Trophoblast cell (in vitro differentiated cells and primary cell): ENCODE measurements at regions not wholly inside any gene's neighbourhood (a gene's known extent, or its start where the extent isn't known, plus 50 kb on each side); places are given as distances from the start of the nearest gene placed in this dataset.
"Not testable (repeated sequence)": the region's sequence is repeated elsewhere in the genome, so short reads cannot be mapped to it uniquely, and the experiment has no call there.

ENCODE experiments used
- DNase-seq, 2 donors: peaks; one replicate each; pipeline ENCODE4 v3.0.0-alpha.2; 2016
- H2AFZ ChIP-seq: 2 replicates; pipeline ENCODE4 v1.6.1; 2013; ENCODE audit warnings: low read length, moderate library complexity, mild to moderate bottlenecking; ENCODE audit not compliant: insufficient read depth, poor library complexity
- H2AK5ac ChIP-seq: 2 replicates; pipeline ENCODE4 v1.6.1; 2013; ENCODE audit warnings: mild to moderate bottlenecking, low read length
- H2BK120ac ChIP-seq: 2 replicates; pipeline ENCODE4 v1.6.1; 2013; ENCODE audit warnings: low read length, mild to moderate bottlenecking, moderate library complexity; ENCODE audit not compliant: insufficient read depth, poor library complexity
- H2BK12ac ChIP-seq: 2 replicates; pipeline ENCODE4 v1.6.1; 2013; ENCODE audit warnings: mild to moderate bottlenecking, low read length, moderate library complexity
- H2BK5ac ChIP-seq: 2 replicates; pipeline ENCODE4 v1.6.1; 2013; ENCODE audit warnings: low read length, low read depth, moderate library complexity, mild to moderate bottlenecking; ENCODE audit not compliant: poor library complexity
- H3K14ac ChIP-seq: 2 replicates; pipeline ENCODE4 v1.6.1; 2013; ENCODE audit warnings: mild to moderate bottlenecking, low read length
- H3K18ac ChIP-seq: 2 replicates; pipeline ENCODE4 v1.6.1; 2013; ENCODE audit warnings: mild to moderate bottlenecking, low read length
- H3K23ac ChIP-seq: 2 replicates; pipeline ENCODE4 v1.6.1; 2013; ENCODE audit warnings: low read length
- H3K27ac ChIP-seq: 2 replicates; pipeline ENCODE4 v1.5.1; 2013; ENCODE audit warnings: low read depth, mild to moderate bottlenecking, inconsistent platforms, low read length, moderate library complexity
- H3K27me3 ChIP-seq: 2 replicates; pipeline ENCODE4 v1.6.1; 2013; ENCODE audit warnings: inconsistent platforms, mild to moderate bottlenecking, low read length, moderate library complexity; ENCODE audit not compliant: insufficient read depth
- H3K36me3 ChIP-seq, 2 experiments: 1 replicate in 1 of 2; 2 replicates in 1 of 2; pipeline ENCODE4 v1.6.1; 2013; ENCODE audit warnings: low read length in 2 of 2, mild to moderate bottlenecking in 2 of 2, moderate library complexity in 1 of 2; ENCODE audit not compliant: insufficient read depth in 2 of 2, control insufficient read depth in 1 of 2
- H3K4ac ChIP-seq: 2 replicates; pipeline ENCODE4 v1.6.1; 2013; ENCODE audit warnings: low read depth, mild to moderate bottlenecking, low read length, moderate library complexity
- H3K4me1 ChIP-seq, 2 experiments: 1 replicate in 1 of 2; 2 replicates in 1 of 2; pipeline ENCODE4 v1.6.1; 2013; ENCODE audit warnings: low read length in 2 of 2, mild to moderate bottlenecking in 2 of 2, moderate library complexity in 1 of 2; ENCODE audit not compliant: insufficient read depth in 2 of 2, control insufficient read depth in 1 of 2
- H3K4me2 ChIP-seq: 2 replicates; pipeline ENCODE4 v1.6.1; 2013; ENCODE audit warnings: inconsistent platforms, mild to moderate bottlenecking, low read length, moderate library complexity
- H3K4me3 ChIP-seq: 2 replicates; pipeline ENCODE4 v1.5.1; 2013; ENCODE audit warnings: mild to moderate bottlenecking, low read depth, low read length, inconsistent platforms
- H3K79me1 ChIP-seq: one replicate; pipeline ENCODE4 v1.6.1; 2013; ENCODE audit warnings: low read length
- H3K79me2 ChIP-seq: 2 replicates; pipeline ENCODE4 v1.6.1; 2013; ENCODE audit warnings: low read length, mild to moderate bottlenecking; ENCODE audit not compliant: control insufficient read depth, insufficient read depth, poor library complexity
- H3K9ac ChIP-seq: 2 replicates; pipeline ENCODE4 v1.6.1; 2013; ENCODE audit warnings: mild to moderate bottlenecking, low read length
- H3K9me3 ChIP-seq: 2 replicates; pipeline ENCODE4 v1.6.1; 2013; ENCODE audit warnings: low read depth, mild to moderate bottlenecking, control low read depth, inconsistent platforms, low read length; ENCODE audit not compliant: insufficient read depth
- H4K12ac ChIP-seq: 2 replicates; pipeline ENCODE4 v1.6.1; 2013; ENCODE audit warnings: low read depth, mild to moderate bottlenecking, low read length, moderate library complexity
- H4K8ac ChIP-seq: 2 replicates; pipeline ENCODE4 v1.6.1; 2013; ENCODE audit warnings: low read depth, mild to moderate bottlenecking, low read length, moderate library complexity
- H4K91ac ChIP-seq: one replicate; pipeline ENCODE4 v1.6.1; 2013; ENCODE audit warnings: low read depth, mild to moderate bottlenecking, low read length, moderate library complexity
- WGBS: extraction: QIAGEN DNeasy Blood & Tissue Kit; methylation state at CpG from one replicate; pipeline ENCODE4 v1.1.7; 2013; ENCODE audit warnings: missing lambda C conversion rate; ENCODE audit not compliant: insufficient read length, insufficient coverage; ENCODE audit errors: extremely low coverage; 5-methylcytosine and 5-hydroxymethylcytosine counted together

GRCh38 chr4:103493450-103494159, 226.2 kb downstream of the TACR3 start:
- H2AFZ ChIP-seq = no peak overlapping the region
- peak; percentile 69 to 90 for DNase-seq
- no peaks in the 10 kb centered on the region for H3K27me3 ChIP-seq
- H4K91ac ChIP-seq = no peak overlapping the region
- H4K12ac ChIP-seq = no peak overlapping the region
- H4K8ac ChIP-seq = no peak overlapping the region
- H2BK12ac ChIP-seq = peak overlapping the region; percentile 42
- H3K4me3 ChIP-seq = no peak overlapping the region
- H2AK5ac ChIP-seq = no peak overlapping the region
- H2BK5ac ChIP-seq = no peak overlapping the region
- peak overlapping the region; percentile 12 for H3K27ac ChIP-seq
- peaks cover 11 to 16% of the 10 kb centered on the region in 2 experiments for H3K4me1 ChIP-seq
- no peak overlapping the region for H3K4me2 ChIP-seq
- H2BK120ac ChIP-seq = peak overlapping the region; percentile 15
- no peak overlapping the region for H3K23ac ChIP-seq
- WGBS = no CpG with 5 or more reads among the region's 4 CpGs
- no peak overlapping the region for H3K9ac ChIP-seq
- H3K79me1 ChIP-seq = no peaks in the 10 kb centered on the region
- H3K36me3 ChIP-seq = no peaks in the 10 kb centered on the region
- no peak overlapping the region for H3K14ac ChIP-seq
- peaks cover 4% of the 10 kb centered on the region for H3K9me3 ChIP-seq
- no peak overlapping the region for H3K18ac ChIP-seq
- no peaks in the 10 kb centered on the region for H3K79me2 ChIP-seq
- H3K4ac ChIP-seq = no peak overlapping the region

- not testable (repeated sequence) for H3K36me3 ChIP-seq, H3K9me3 ChIP-seq, H3K27ac ChIP-seq, H2BK5ac ChIP-seq, H3K4ac ChIP-seq, H2BK12ac ChIP-seq, H4K12ac ChIP-seq, H3K79me1 ChIP-seq, H2AFZ ChIP-seq, H3K9ac ChIP-seq, H3K23ac ChIP-seq, H2BK120ac ChIP-seq, H3K18ac ChIP-seq, H3K79me2 ChIP-seq, H4K91ac ChIP-seq, H3K27me3 ChIP-seq, H3K4me1 ChIP-seq, H3K4me3 ChIP-seq, H3K14ac ChIP-seq, H2AK5ac ChIP-seq, H3K4me2 ChIP-seq, H4K8ac ChIP-seq, DNase-seq
- no CpG with 5 or more reads among the region's 4 CpGs for WGBS
Measured at GRCh38 chr4:103485296-103485695, 234.5 kb downstream of the TACR3 start.

GRCh38 chr4:103484521-103484920, 235.3 kb downstream of the TACR3 start:
- Histone ChIP-seq H3K9ac (no peak overlapping the region), H3K4me2 (no peak overlapping the region), H2AK5ac (no peak overlapping the region), H3K14ac (no peak overlapping the region), H3K4me3 (no peak overlapping the region), H3K4ac (no peak overlapping the region), H3K79me1 (no peaks in the 10 kb centered on the region), H3K9me3 (no peaks in the 10 kb centered on the region), H2BK5ac (no peak overlapping the region), H2BK120ac (no peak overlapping the region), H3K18ac (no peak overlapping the region), H2AFZ (no peak overlapping the region), H4K8ac (no peak overlapping the region), H3K4me1 (no peaks in the 10 kb centered on the region), H4K12ac (no peak overlapping the region), H3K23ac (no peak overlapping the region), H3K36me3 (no peaks in the 10 kb centered on the region), H4K91ac (no peak overlapping the region), H3K27me3 (no peaks in the 10 kb centered on the region), H3K79me2 (no peaks in the 10 kb centered on the region), H3K27ac (no peak overlapping the region), H2BK12ac (no peak overlapping the region)
- peak; percentile 66 to 69 for DNase-seq
- no CpG with 5 or more reads among the region's 3 CpGs for WGBS

GRCh38 chr4:103482893-103483292, 236.9 kb downstream of the TACR3 start:
- Histone ChIP-seq H3K79me1 (no peaks in the 10 kb centered on the region), H4K8ac (no peak overlapping the region), H2BK5ac (no peak overlapping the region), H2AFZ (no peak overlapping the region), H3K27me3 (no peaks in the 10 kb centered on the region), H3K9ac (no peak overlapping the region), H3K36me3 (no peaks in the 10 kb centered on the region), H3K18ac (no peak overlapping the region), H3K23ac (no peak overlapping the region), H3K4me3 (no peak overlapping the region), H2AK5ac (no peak overlapping the region), H3K4ac (no peak overlapping the region), H3K14ac (no peak overlapping the region), H2BK120ac (no peak overlapping the region), H3K79me2 (no peaks in the 10 kb centered on the region), H3K4me1 (no peaks in the 10 kb centered on the region), H4K12ac (no peak overlapping the region), H3K4me2 (no peak overlapping the region), H4K91ac (no peak overlapping the region), H2BK12ac (no peak overlapping the region), H3K27ac (no peak overlapping the region), H3K9me3 (no peaks in the 10 kb centered on the region)
- DNase-seq = peak in 1 of 2 donors; percentile 18
- no CpG with 5 or more reads among the region's 2 CpGs for WGBS
